ENCODE measurements at regions not wholly inside any gene's neighbourhood (a gene's known extent, or its start where the extent isn't known, plus 50 kb on each side); places are given as distances from the start of the nearest gene placed in this dataset.

GRCh38 chr4:130563185-130563888 is 1467.4 kb downstream of the C4orf33 start:
- H3K4me3 ChIP-seq (replicated peaks; ENCODE audit: low read depth, low read length): no peak overlapping the region
- TF ChIP-seq, protein P1, sequence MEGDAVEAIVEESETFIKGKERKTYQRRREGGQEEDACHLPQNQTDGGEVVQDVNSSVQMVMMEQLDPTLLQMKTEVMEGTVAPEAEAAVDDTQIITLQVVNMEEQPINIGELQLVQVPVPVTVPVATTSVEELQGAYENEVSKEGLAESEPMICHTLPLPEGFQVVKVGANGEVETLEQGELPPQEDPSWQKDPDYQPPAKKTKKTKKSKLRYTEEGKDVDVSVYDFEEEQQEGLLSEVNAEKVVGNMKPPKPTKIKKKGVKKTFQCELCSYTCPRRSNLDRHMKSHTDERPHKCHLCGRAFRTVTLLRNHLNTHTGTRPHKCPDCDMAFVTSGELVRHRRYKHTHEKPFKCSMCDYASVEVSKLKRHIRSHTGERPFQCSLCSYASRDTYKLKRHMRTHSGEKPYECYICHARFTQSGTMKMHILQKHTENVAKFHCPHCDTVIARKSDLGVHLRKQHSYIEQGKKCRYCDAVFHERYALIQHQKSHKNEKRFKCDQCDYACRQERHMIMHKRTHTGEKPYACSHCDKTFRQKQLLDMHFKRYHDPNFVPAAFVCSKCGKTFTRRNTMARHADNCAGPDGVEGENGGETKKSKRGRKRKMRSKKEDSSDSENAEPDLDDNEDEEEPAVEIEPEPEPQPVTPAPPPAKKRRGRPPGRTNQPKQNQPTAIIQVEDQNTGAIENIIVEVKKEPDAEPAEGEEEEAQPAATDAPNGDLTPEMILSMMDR (IDR thresholded peaks at IDR 0.05; ENCODE audit: insufficient read depth, low read length, poor library complexity, severe bottlenecking): no peak

DNA sequence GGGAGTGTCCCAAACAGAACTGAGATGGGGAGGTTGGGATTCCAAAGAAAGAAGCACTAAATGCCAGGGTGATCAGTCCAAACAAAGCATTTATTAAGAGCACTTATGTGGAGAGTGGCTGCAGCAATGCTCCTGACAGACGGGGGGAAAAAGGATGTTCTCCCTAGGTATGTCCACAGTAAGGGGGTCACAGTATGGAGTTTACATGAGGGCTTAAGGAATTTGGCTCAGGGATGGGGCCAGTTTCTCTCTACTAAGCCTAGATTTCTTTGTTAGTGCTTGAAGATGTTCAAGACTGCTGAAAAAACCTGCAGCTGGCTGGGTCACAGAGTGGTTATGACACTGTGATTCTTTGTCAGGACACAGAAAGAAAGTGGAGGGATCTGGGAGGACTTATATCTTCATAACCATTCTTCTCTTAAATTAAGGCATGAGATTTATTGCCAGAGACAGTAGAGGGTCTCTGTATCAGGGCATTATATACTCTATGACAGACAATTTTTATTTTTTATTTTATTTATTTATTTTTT is 1468.0 kb downstream of the C4orf33 start:
- TF ChIP-seq, protein P1 (IDR thresholded peaks at IDR 0.05; ENCODE audit: insufficient read depth, low read length, poor library complexity, severe bottlenecking): no peak

More at GRCh38 chr4:130563185-130563888, 1467.4 kb downstream of the C4orf33 start:
- no peaks in the 10 kb centered on the region for H3K36me3 ChIP-seq (ENCODE audit: control insufficient read depth, insufficient read depth, low read length)
- no peaks in the 10 kb centered on the region for H3K27me3 ChIP-seq (replicated peaks; ENCODE audit: control insufficient read depth, insufficient read depth, low read length)
- DNase-seq (ENCODE audit: extremely low read depth, insufficient read length): no peak

GRCh38 chr4:130568746-130569145 is 1472.8 kb downstream of the C4orf33 start:
- Histone ChIP-seq H3K36me3 (ENCODE audit: control insufficient read depth, insufficient read depth, low read length) (no peaks in the 10 kb centered on the region), H3K4me3 (replicated peaks; ENCODE audit: low read depth, low read length) (no peak overlapping the region), H3K27me3 (replicated peaks; ENCODE audit: control insufficient read depth, insufficient read depth, low read length) (no peaks in the 10 kb centered on the region)
- TF ChIP-seq, protein P1 (IDR thresholded peaks at IDR 0.05; ENCODE audit: insufficient read depth, low read length, poor library complexity, severe bottlenecking): no peak
- DNase-seq (ENCODE audit: extremely low read depth, insufficient read length): no peak

More for the DNA sequence above, 1468.0 kb downstream of the C4orf33 start:
- H3K4me3 ChIP-seq (replicated peaks; ENCODE audit: low read depth, low read length): no peak overlapping the region
- no peaks in the 10 kb centered on the region for H3K36me3 ChIP-seq (ENCODE audit: control insufficient read depth, insufficient read depth, low read length)
- H3K27me3 ChIP-seq (replicated peaks; ENCODE audit: control insufficient read depth, insufficient read depth, low read length): no peaks in the 10 kb centered on the region
- no peak for DNase-seq (ENCODE audit: extremely low read depth, insufficient read length)

DNA sequence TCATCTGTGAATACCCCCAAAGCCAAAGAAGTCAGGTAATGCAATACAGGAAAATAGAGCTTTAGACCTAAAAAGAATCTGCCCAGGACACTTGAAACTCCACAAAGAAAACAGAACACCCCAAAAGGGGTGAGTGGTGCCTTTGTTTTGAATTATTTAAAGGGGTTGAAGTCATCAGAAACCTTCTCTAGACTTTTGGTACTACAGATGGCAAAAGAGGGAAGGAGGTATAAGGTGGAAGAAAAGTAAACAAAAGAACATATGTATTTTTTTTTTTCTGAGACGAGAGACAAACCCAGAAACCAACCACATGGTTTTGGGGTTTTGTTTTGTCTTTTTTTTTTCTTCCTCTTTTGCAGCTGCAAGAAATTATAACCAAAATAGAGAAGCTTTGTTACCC is 1477.8 kb downstream of the C4orf33 start:
- no peaks in the 10 kb centered on the region for H3K36me3 ChIP-seq (ENCODE audit: control insufficient read depth, insufficient read depth, low read length)
- H3K4me3 ChIP-seq (replicated peaks; ENCODE audit: low read depth, low read length): no peak overlapping the region
- TF ChIP-seq, protein P1 (IDR thresholded peaks at IDR 0.05; ENCODE audit: insufficient read depth, low read length, poor library complexity, severe bottlenecking): no peak
- no peaks in the 10 kb centered on the region for H3K27me3 ChIP-seq (replicated peaks; ENCODE audit: control insufficient read depth, insufficient read depth, low read length)
- no peak for DNase-seq (ENCODE audit: extremely low read depth, insufficient read length)

DNA sequence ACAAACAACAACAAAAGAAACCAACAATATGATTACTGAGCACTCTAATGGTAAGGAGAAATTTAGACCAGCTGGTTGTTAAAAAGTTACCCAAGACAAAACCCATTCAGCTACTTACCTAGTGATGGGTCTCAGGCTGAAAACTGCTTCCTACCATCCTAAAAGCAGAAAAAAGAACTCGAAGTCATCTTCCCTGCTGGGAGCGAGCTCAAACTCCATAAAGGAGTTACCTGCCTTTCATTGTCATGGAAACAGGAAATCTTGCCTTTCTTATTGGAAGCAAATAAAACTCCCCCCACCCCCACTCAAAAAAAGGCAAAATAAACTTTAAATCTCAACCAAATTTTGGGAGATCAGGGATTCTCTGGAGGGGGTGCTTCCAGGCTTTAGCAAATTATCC is 1478.3 kb downstream of the C4orf33 start:
- DNase-seq (ENCODE audit: extremely low read depth, insufficient read length): no peak
- Histone ChIP-seq H3K36me3 (ENCODE audit: control insufficient read depth, insufficient read depth, low read length) (no peaks in the 10 kb centered on the region), H3K27me3 (replicated peaks; ENCODE audit: control insufficient read depth, insufficient read depth, low read length) (no peaks in the 10 kb centered on the region), H3K4me3 (replicated peaks; ENCODE audit: low read depth, low read length) (no peak overlapping the region)
- TF ChIP-seq, protein P1 (IDR thresholded peaks at IDR 0.05; ENCODE audit: insufficient read depth, low read length, poor library complexity, severe bottlenecking): no peak
